ENCODE measurements at regions not wholly inside any gene's neighbourhood (a gene's known extent, or its start where the extent isn't known, plus 50 kb on each side); places are given as distances from the start of the nearest gene placed in this dataset.

DNA sequence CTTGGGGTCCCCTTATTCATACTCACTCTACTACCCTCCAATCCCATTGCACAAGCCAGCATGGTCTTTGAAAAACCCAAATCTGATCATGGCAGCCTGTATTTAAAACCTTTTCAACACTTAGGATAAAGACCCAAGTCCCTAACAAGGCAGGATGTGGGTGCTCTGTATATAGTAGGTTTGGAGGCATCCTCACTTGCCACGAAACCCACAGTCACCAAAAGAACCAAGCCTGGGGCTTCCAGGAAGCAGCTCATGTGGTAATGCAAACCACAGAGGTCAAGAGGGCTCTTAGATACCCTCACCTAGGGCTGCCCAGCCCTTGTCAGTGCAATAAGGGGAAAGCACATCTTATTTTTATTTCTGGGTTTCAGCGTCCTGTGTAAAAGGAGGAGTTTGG lies 218.6 kb upstream of the ASIC2 start:
- no peak for TF ChIP-seq CTCF (conservative IDR thresholded peaks at IDR 0.05; ENCODE audit: low read length)
- no peak for TF ChIP-seq EZH2phosphoT487 (IDR thresholded peaks at IDR 0.05; ENCODE audit: borderline replicate concordance)

Measured in Loucy (cell line).